COLO829 (cell line): ENCODE measurements at regions not wholly inside any gene's neighbourhood (a gene's known extent, or its start where the extent isn't known, plus 50 kb on each side); places are given as distances from the start of the nearest gene placed in this dataset.

Experiments used
- DNase-seq: peaks from one replicate; pipeline ENCODE4 v3.0.0; 2012; ENCODE audit warnings: low spot score

- DNase-seq = no peak
Measured at GRCh38 chr1:93815366-93816110, 63.5 kb downstream of the DNTTIP2 start.

DNA sequence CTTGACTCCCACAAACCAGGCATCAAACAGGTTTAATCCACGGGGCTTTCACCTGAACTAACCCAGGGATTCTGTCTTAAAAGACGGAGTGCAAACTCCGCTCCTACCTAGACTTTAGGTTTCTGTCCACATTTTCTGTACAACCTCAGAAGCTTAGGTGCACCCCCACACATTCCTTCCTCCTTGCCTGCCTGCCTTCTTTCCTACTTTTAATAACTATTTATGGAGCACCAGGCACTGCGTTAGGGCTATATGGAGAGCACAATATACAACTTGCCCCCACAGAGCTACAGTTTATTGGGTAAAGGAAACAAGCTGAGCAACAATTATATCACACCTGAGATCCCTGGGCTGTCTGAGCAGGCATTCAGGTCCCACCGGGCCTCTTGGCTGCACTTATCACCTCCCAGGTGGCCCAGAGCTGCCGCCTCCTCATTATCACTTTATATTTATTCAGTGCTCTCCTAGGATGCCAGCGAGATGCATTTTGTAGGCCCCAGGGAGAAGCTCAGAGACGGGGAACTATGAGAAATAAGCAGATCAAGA, 64.1 kb downstream of the DNTTIP2 start:
- no peak for DNase-seq

DNA sequence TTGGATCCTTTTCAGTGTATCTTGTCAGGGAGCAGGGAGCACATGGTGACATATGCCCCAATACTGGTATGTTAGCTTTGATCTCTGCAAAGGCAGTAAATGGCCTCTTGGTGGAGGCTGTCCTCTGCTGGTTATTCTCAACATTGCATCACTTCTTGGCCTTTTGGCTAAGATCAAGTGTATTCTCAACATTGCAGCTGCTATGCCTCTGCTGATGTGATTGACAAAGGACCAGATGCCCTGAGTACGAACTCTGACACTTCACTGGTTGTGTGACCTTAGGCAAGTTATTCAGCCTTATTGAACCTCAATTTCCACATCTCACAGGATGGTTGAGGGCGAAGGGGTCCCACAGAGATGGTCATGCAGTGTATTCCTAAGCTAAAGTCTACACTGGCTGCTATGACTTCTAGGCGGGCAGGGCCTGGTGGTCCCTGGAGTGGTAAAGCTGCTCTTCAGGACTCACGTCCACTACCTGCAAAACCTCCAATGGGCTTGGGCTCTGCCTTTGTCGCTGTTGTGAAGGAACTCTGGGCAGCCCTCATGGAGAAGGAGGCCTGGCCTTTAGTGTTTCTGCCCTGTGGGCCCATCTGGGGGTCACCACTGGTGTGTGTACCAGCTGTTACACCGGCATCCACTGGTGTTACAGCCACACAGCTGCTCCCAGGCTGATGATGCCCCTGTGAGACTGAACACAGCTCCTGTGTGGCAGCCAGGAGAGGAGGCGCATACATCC, 64.8 kb downstream of the DNTTIP2 start:
- DNase-seq = peak; percentile 65

DNA sequence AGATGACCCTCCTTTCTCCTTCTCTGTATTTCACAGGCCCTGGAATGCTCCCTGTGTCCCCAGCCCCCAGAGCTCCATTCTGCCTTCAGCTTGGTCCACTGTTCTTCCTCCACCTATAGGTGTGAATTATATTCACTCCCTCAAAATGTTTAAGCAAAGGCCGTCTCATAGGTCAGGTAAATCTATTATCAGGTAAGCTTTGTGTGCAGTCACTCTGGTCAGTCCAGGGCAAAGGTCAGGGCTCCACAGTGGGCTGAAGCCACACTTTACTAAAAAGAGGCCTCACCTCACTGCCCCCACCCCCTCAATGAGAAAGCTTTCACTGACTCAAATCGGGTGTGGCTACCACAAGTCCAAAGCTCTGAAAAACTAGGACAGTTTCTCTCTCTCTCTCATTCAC, 65.9 kb downstream of the DNTTIP2 start:
- no peak for DNase-seq

- DNase-seq = no peak
Measured at GRCh38 chr1:93811326-93812065, 67.5 kb downstream of the DNTTIP2 start.

DNA sequence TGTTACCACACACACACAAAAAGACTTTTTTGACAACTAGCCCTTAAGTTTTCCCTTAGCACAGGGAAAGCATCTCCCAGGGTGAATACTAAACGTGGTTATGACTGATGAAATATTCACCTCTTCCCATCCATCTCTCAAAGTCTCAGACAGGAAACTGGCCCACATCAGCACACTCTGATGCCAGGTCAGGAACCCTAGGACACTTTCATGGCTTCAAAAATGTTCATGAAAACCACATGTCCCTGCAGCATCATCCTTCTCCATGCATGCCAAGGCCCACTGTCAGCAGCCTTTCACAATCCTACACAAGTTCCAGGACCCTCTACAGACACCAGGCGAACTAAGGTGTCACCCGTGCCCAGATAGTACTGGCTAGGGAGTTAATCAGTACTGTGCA, 68.7 kb downstream of the DNTTIP2 start:
- no peak for DNase-seq

- DNase-seq = no peak
Measured at GRCh38 chr1:93808871-93809270, 70.1 kb downstream of the DNTTIP2 start.

DNA sequence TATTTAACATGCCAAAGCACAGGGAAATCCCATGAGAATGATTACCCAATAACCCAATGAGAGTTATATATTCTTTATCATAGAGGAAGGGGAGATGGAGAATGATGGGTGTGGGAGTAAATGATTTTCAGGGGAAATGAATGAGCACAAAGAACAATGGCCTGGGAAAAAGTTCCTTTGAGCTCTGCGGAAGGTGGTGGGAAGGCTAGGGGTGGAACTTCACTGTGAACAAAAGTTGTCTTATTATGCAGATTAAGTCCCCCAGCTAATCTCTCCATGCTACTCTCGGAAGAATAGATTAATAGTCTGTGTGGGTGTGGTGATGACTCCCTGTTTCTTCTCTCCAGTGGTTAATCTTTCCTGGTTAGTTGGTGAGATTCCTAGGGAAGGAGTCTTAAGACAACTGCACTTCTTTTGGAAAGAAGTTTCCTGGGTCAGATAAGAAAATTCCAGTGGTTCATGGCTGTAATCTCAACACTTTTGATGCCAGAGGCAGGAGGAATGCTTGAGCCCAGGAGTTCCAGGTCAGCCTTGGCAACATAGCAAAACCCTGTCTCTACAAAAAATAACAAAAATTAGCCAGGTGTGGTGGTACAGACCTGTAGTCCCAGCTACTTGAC, 71.6 kb downstream of the DNTTIP2 start:
- no peak for DNase-seq

DNA sequence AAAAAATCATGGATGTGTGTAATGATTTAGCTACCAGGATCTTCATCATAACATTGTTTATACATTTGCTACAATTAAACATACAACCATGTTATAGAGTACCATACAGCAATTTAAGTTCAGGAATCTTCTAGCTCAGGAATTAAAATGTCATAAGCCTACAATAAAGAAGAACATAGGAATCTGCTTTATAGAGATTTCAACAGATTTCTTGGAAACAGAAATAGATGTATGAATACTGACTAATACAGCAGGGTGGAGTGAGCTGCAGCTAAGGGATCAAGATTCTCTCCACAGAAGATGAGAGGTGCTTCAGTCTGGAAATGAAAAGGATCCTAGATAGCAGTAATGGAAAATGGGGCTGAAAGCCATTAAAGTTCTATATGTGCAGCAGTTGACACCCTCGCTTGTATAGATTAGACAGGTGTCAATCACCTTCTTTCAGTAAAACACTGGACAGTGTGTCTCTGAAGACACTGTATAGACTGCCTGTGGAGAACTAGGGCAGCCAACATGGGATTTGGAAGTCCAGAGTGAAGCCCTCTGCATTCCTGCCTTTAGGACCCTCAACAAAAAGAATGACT, 73.9 kb downstream of the DNTTIP2 start:
- no peak for DNase-seq

GRCh38 chr1:93804412-93804811, 74.6 kb downstream of the DNTTIP2 start:
- peak; percentile 39 for DNase-seq

- DNase-seq = no peak
Measured at GRCh38 chr1:93801471-93801870, 77.5 kb downstream of the DNTTIP2 start.

DNA sequence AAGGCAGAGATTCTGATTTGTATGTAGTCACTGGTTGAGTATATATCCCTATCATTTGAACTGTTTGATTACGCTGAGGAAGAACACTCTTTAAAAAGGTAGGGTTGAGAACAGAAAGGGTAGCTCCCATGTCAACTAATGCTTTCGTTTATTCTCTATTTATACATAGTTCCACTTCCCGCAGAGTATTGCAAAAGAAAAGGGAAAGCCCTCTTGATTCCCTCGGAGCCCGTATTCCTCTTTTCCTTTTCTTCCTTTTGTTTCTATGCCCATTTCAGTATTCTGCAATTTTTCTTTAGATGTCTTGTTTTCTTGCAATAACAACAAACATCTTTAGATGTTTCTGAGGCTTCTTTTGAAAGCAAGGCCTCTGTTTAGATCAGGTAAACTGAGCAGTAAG, 78.2 kb downstream of the DNTTIP2 start:
- no peak for DNase-seq

DNA sequence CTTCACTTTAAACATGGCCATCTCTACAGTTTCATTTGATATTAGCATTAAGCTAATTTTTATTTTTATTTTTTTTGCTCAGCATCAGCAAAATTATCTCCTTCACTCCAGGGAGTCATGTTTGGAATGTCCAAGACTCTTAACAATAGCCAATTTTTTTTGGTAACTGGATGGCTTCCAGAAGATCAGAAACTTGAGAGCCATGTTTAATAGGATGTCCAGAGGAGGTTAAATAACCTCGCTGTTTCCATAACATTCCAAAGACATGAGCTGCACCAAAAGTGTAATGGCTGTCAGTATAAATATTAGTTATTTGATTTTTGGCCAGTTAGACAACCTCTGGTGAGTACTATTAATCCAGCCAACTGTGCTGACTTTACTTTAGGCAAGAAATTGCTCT, 80.7 kb downstream of the DNTTIP2 start:
- DNase-seq = peak; percentile 70

- peak; percentile 87 for DNase-seq
Measured at GRCh38 chr1:93784538-93784937, 94.5 kb downstream of the DNTTIP2 start.

DNA sequence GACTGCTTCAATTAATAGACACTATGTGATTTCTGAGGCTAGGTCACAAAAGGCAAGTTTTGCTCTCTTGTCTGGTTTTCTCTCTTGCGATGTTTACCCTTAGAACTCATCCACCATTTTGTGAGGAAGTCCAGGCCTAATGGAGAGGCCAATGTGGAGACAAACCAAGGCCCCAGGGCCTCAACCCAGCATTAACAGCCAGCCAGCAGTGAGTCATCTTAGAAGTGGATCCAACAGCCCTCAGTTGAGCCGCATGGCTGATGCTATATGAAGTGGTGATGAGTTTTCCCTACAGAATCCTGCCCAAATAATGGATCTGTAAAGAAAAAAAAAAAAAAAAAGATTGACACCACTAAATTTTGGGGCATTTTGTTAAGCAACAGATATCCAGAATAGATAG, 95.1 kb downstream of the DNTTIP2 start:
- peak; percentile 58 for DNase-seq

DNA sequence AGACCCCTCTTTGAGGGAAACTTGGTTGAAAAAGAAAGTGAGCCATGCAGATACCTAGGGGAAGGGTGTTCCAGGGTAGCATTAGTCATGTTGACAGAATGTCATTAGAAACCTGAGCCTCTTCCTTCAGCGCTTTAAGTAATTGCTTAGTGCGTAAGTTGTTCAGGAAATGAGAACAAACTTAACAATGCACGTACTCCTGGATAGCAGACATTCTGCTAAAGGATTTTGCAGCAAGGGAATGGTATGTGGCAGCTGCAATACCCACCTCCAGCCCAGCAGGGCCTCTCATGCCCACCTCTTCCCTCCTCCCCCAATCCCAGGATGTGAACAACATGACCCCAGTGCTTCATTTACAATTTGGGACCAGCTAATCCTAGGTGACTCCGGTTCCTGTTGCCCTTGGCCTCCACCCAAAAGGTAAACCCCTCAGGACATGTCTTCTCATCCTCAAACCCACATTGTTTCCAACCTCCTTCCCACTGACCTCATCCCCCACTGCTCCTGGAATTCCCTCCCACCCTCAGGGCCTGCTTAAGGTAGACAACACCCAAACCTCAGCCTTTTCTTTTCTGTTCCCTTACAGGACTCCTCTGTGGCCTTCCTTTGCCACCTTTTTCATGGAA, 98.0 kb upstream of the BCAR3 start:
- DNase-seq = no peak

GRCh38 chr1:93778457-93778856, 96.8 kb upstream of the BCAR3 start:
- DNase-seq = no peak

DNA sequence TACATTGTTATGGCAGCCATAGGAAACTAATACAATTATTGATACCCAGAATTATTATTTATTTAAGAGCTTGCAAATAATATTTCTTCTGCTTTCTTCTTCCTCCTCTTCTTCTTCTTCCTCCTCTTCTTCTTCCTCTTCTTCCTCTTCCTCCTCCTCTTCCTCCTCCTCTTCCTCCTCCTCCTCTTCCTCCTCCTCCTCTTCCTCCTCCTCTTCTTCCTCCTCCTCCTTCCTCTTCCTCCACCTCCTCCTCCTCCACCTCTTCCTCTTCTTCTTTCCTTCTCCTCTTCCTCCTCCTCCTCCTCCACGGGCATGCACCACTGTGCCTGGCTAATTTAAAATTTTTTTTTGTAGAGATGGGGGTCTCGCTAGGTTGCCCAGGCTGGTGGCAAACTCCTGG, 95.6 kb upstream of the BCAR3 start:
- DNase-seq = no peak

- no peak for DNase-seq
Measured at GRCh38 chr1:93776728-93777127, 95.1 kb upstream of the BCAR3 start.

DNA sequence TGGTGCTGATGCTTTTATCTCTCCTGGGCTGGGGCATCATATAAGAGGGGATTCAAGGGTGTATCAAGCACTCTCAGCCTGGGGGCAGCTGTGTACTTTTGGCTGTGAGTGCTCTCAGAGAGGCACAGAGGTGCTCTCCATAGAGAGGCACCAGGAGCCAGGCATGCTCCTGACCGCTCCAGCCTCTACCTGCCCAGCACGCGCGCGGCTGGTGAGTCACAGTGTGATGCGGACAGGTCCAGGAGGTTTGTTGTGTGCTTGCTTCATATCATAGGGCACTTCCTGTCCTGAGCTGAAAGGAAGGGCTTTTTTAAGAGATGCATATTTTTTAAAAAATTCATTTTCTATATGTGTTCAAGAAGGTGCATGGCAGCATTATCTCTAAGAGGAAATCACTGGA, 93.6 kb upstream of the BCAR3 start:
- no peak for DNase-seq

DNA sequence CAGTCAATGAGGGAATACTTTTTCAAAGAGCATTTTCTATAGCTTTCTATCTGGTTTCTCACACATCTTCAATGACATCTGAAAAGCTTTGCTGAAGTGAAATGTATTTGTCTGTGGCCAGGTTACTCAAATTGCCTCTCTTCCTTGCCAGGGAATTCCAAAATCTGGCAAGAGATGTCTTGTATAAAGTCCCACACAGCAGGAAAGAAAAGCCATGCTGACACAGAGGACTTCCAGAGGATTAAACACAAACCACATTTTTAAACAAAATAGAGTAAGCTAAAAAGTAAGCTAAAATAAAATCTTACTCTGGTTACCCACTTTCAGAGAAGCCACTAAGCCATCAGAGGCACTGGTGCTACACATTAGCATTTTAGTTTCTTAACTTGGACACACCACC, 93.1 kb upstream of the BCAR3 start:
- DNase-seq = no peak
